Nephron progenitor cell (in vitro differentiated cells): ENCODE measurements at regions not wholly inside any gene's neighbourhood (a gene's known extent, or its start where the extent isn't known, plus 50 kb on each side); places are given as distances from the start of the nearest gene placed in this dataset.

ENCODE experiments used
- DNase-seq: peaks from one replicate; pipeline ENCODE4 v3.0.0; 2021
- H3K27ac Mint-ChIP-seq: 2 replicates; pipeline ENCODE4 v1.8.0; 2021; ENCODE audit warnings: mild to moderate bottlenecking, moderate library complexity, mixed read lengths
- H3K27me3 Mint-ChIP-seq: 2 replicates; pipeline ENCODE4 v1.8.0; 2021; ENCODE audit warnings: mild to moderate bottlenecking, low read depth, mixed read lengths; ENCODE audit not compliant: poor library complexity
- H3K36me3 Mint-ChIP-seq: 2 replicates; pipeline ENCODE4 v1.8.0; 2021; ENCODE audit warnings: low read depth, mixed read lengths
- H3K4me1 Mint-ChIP-seq: 2 replicates; pipeline ENCODE4 v1.8.0; 2021; ENCODE audit warnings: mixed read lengths
- H3K4me3 Mint-ChIP-seq: 2 replicates; pipeline ENCODE4 v1.8.0; 2021; ENCODE audit warnings: mild to moderate bottlenecking, moderate library complexity, mixed read lengths
- H3K9me3 Mint-ChIP-seq: 2 replicates; pipeline ENCODE4 v1.8.0; 2021; ENCODE audit warnings: mild to moderate bottlenecking, moderate library complexity, mixed read lengths
- CTCF ChIP-seq: fragments of 200-600 bp; sonication (generic); IDR thresholded peaks from 2 replicates; pipeline ENCODE4 v1.5.0; 2021; ENCODE audit warnings: antibody characterized with exemption

GRCh38 chr2:101613056-101613704, 84.3 kb upstream of the MAP4K4 start:
- H3K4me3 Mint-ChIP-seq, result no peak overlapping the region
- TF ChIP-seq CTCF, result no peak
- H3K36me3 Mint-ChIP-seq, result no peaks in the 10 kb centered on the region
- peaks cover 12% of the 10 kb centered on the region for H3K27me3 Mint-ChIP-seq
- peaks cover 28% of the 10 kb centered on the region for H3K4me1 Mint-ChIP-seq
- no peak overlapping the region for H3K27ac Mint-ChIP-seq
- H3K9me3 Mint-ChIP-seq, result peaks cover 4% of the 10 kb centered on the region
- DNase-seq, result no peak

GRCh38 chr2:101612019-101612418, 85.5 kb upstream of the MAP4K4 start:
- Mint-ChIP-seq H3K4me1 (peaks cover 16% of the 10 kb centered on the region), H3K9me3 (peaks cover 9% of the 10 kb centered on the region), H3K27me3 (peaks cover 12% of the 10 kb centered on the region), H3K36me3 (no peaks in the 10 kb centered on the region), H3K4me3 (no peak overlapping the region), H3K27ac (no peak overlapping the region)
- no peak for TF ChIP-seq CTCF
- DNase-seq, result no peak

- H3K36me3 Mint-ChIP-seq, result no peaks in the 10 kb centered on the region
- DNase-seq, result no peak
- no peak for TF ChIP-seq CTCF
- H3K27me3 Mint-ChIP-seq, result peaks cover 10% of the 10 kb centered on the region
- H3K4me1 Mint-ChIP-seq, result peaks cover 9% of the 10 kb centered on the region
- H3K27ac Mint-ChIP-seq, result no peak overlapping the region
- no peak overlapping the region for H3K4me3 Mint-ChIP-seq
- peaks cover 11% of the 10 kb centered on the region for H3K9me3 Mint-ChIP-seq
These were observed 86.7 kb upstream of the MAP4K4 start for GRCh38 chr2:101610750-101611315.

- Mint-ChIP-seq H3K4me1 (peaks cover 7% of the 10 kb centered on the region), H3K36me3 (no peaks in the 10 kb centered on the region), H3K9me3 (peaks cover 14% of the 10 kb centered on the region), H3K27me3 (peaks cover 10% of the 10 kb centered on the region), H3K4me3 (no peak overlapping the region), H3K27ac (no peak overlapping the region)
- no peak for DNase-seq
- no peak for TF ChIP-seq CTCF
These were observed 88.1 kb upstream of the MAP4K4 start for GRCh38 chr2:101609433-101609832.

GRCh38 chr2:101608408-101609310, 88.8 kb upstream of the MAP4K4 start:
- Mint-ChIP-seq H3K27me3 (peaks cover 10% of the 10 kb centered on the region), H3K36me3 (no peaks in the 10 kb centered on the region), H3K4me3 (no peak overlapping the region), H3K27ac (no peak overlapping the region), H3K9me3 (peaks cover 14% of the 10 kb centered on the region), H3K4me1 (peaks cover 4% of the 10 kb centered on the region)
- DNase-seq, result no peak
- TF ChIP-seq CTCF, result no peak
